H1 (cell line): ENCODE measurements at regions not wholly inside any gene's neighbourhood (a gene's known extent, or its start where the extent isn't known, plus 50 kb on each side); places are given as distances from the start of the nearest gene placed in this dataset.

ENCODE experiments used
- BCL11A ChIP-seq, 2 experiments: IDR thresholded peaks; one replicate each; pipeline ENCODE4 v1.6.1; 2011; ENCODE audit warnings: low read depth in 2 of 2, low read length in 2 of 2, mild to moderate bottlenecking in 2 of 2
- EGR1 ChIP-seq: IDR thresholded peaks from 2 replicates; pipeline ENCODE4 v1.6.1; 2011; ENCODE audit warnings: low read depth, low read length, borderline replicate concordance
- EZH2 ChIP-seq: fragments of 200-600 bp; sonication (generic); IDR thresholded peaks from 2 replicates; pipeline ENCODE4 v1.7.1; 2012; ENCODE audit warnings: low read depth, mild to moderate bottlenecking, moderate library complexity, low read length, inconsistent platforms; ENCODE audit not compliant: severe bottlenecking
- GABPA ChIP-seq: IDR thresholded peaks from 2 replicates; pipeline ENCODE4 v1.6.1; 2011; ENCODE audit warnings: mild to moderate bottlenecking, low read length, moderate library complexity, borderline replicate concordance; ENCODE audit not compliant: insufficient read depth
- POLR2AphosphoS5 ChIP-seq: IDR thresholded peaks from 2 replicates; pipeline ENCODE4 v1.6.1; 2011; ENCODE audit warnings: low read depth, low read length
- RFX5 ChIP-seq: IDR thresholded peaks from 2 replicates; pipeline ENCODE4 v1.6.1; 2011; ENCODE audit warnings: low read depth, low read length, improper control_type of control experiment, borderline replicate concordance
- RXRA ChIP-seq: IDR thresholded peaks from 2 replicates; pipeline ENCODE4 v1.6.1; 2011; ENCODE audit warnings: low read depth, mild to moderate bottlenecking, low read length, moderate library complexity; ENCODE audit not compliant: insufficient read depth
- SP2 ChIP-seq: IDR thresholded peaks from 2 replicates; pipeline ENCODE4 v1.6.1; 2012; ENCODE audit warnings: mild to moderate bottlenecking, low read length, inconsistent platforms
- TAF1 ChIP-seq: IDR thresholded peaks from 2 replicates; pipeline ENCODE4 v1.6.1; 2011; ENCODE audit warnings: mild to moderate bottlenecking, low read depth, low read length
- TF ChIP-seq, protein P1 (sequence below), 3 experiments: IDR thresholded peaks; 1 replicate in 2 of 3; 2 replicates in 1 of 3; pipeline versions ENCODE4 v1.5.1 to v1.6.1; 2011; ENCODE audit warnings: low read length in 3 of 3, mild to moderate bottlenecking in 3 of 3, inconsistent platforms in 2 of 3, low read depth in 1 of 3, moderate library complexity in 1 of 3; ENCODE audit not compliant: insufficient read depth in 1 of 3; ENCODE audit errors: control extremely low read depth in 1 of 3
- TF ChIP-seq, protein P2 (sequence below): IDR thresholded peaks from 2 replicates; pipeline ENCODE4 v1.6.1; 2011; ENCODE audit warnings: low read length, improper control_type of control experiment

DNA sequence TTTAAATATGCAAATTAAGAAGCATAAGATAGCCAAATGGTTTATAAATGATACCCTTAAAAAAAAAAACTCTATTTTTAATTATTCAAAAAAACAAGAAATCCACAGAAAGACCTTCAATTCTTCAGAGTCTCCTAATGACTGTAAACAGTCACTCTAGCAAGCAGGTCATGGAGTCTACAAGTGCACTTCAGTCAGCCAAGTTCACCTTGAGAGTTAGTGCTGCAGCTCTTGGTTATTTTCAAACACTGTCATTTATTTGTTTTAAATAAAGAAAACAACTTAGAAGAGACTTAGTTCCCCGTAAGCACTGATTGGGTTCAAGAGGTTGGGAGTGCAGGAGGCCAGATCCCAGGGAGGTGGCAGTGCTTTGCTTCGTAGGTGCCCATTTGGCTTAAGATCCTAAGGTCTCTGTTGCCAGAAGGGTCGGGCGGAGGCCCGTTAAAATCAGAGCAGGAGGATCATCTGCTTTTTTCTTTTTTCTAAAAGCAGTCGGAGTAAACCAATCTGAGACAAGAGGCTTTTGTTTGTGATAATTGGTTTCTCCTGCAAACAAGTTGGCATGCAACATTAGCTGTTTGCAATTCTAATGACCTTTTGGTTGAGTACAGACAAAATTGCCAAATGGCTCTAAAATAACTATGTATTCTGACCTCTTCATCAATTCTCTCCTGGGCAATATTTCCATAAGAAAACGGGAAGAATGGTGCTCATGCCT lies 86.4 kb upstream of the ELMO1 start:
- TF ChIP-seq SP2 (no peak), POLR2AphosphoS5 (no peak), EGR1 (no peak), EZH2 (no peak), GABPA (no peak), RXRA (no peak), BCL11A (IDR thresholded peaks at IDR 0.05; ENCODE audit: low read depth in 2 of 2, low read length in 2 of 2) (no peak), RFX5 (no peak), TAF1 (no peak)
- TF ChIP-seq, protein P1, sequence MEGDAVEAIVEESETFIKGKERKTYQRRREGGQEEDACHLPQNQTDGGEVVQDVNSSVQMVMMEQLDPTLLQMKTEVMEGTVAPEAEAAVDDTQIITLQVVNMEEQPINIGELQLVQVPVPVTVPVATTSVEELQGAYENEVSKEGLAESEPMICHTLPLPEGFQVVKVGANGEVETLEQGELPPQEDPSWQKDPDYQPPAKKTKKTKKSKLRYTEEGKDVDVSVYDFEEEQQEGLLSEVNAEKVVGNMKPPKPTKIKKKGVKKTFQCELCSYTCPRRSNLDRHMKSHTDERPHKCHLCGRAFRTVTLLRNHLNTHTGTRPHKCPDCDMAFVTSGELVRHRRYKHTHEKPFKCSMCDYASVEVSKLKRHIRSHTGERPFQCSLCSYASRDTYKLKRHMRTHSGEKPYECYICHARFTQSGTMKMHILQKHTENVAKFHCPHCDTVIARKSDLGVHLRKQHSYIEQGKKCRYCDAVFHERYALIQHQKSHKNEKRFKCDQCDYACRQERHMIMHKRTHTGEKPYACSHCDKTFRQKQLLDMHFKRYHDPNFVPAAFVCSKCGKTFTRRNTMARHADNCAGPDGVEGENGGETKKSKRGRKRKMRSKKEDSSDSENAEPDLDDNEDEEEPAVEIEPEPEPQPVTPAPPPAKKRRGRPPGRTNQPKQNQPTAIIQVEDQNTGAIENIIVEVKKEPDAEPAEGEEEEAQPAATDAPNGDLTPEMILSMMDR (IDR thresholded peaks at IDR 0.05; ENCODE audit: control extremely low read depth in 1 of 3, insufficient read depth in 1 of 3, low read depth in 1 of 3, low read length in 3 of 3): no peak
- TF ChIP-seq, protein P2, sequence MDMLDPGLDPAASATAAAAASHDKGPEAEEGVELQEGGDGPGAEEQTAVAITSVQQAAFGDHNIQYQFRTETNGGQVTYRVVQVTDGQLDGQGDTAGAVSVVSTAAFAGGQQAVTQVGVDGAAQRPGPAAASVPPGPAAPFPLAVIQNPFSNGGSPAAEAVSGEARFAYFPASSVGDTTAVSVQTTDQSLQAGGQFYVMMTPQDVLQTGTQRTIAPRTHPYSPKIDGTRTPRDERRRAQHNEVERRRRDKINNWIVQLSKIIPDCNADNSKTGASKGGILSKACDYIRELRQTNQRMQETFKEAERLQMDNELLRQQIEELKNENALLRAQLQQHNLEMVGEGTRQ: no peak
